ENCODE measurements at regions not wholly inside any gene's neighbourhood (a gene's known extent, or its start where the extent isn't known, plus 50 kb on each side); places are given as distances from the start of the nearest gene placed in this dataset.
"Not testable (repeated sequence)": the region's sequence is repeated elsewhere in the genome, so short reads cannot be mapped to it uniquely, and the experiment has no call there.

- DNase-seq (ENCODE audit: low read depth, low spot score), result no peak
Observed at GRCh38 chr6:27145731-27146455, 101.6 kb upstream of the PRSS16 start.

GRCh38 chr6:27146456-27146705 lies 101.1 kb upstream of the PRSS16 start:
- DNase-seq (ENCODE audit: low read depth, low spot score), result not testable (repeated sequence)

More at GRCh38 chr6:27145731-27146455, 101.6 kb upstream of the PRSS16 start:
- H3K27ac ChIP-seq, result peak overlapping the region; percentile 79

GRCh38 chr6:27146706-27147505 lies 100.6 kb upstream of the PRSS16 start:
- peak overlapping the region; percentile 79 for H3K27ac ChIP-seq
- peak; percentile 99 for DNase-seq (ENCODE audit: low read depth, low spot score)

More at GRCh38 chr6:27146456-27146705, 101.1 kb upstream of the PRSS16 start:
- H3K27ac ChIP-seq, result peak overlapping the region; percentile 79

- no peak overlapping the region for H3K27ac ChIP-seq
- DNase-seq (ENCODE audit: low read depth, low spot score), result no peak
Observed at GRCh38 chr6:27148404-27148795, 99.1 kb upstream of the PRSS16 start.

- DNase-seq (ENCODE audit: low read depth, low spot score), result no peak
- H3K27ac ChIP-seq, result no peak overlapping the region
Observed at GRCh38 chr6:27149150-27149549, 98.4 kb upstream of the PRSS16 start.

GRCh38 chr6:27154696-27155095 lies 92.8 kb upstream of the PRSS16 start:
- H3K27ac ChIP-seq, result no peak overlapping the region
- DNase-seq (ENCODE audit: low read depth, low spot score), result no peak

GRCh38 chr6:27156874-27157458 lies 90.5 kb upstream of the PRSS16 start:
- no peak for DNase-seq (ENCODE audit: low read depth, low spot score)
- H3K27ac ChIP-seq, result peak overlapping the region; percentile 16

GRCh38 chr6:27157459-27158315 lies 89.8 kb upstream of the PRSS16 start:
- H3K27ac ChIP-seq, result peak overlapping the region; percentile 16
- DNase-seq (ENCODE audit: low read depth, low spot score), result peak; percentile 56

- no peak for DNase-seq (ENCODE audit: low read depth, low spot score)
- no peak overlapping the region for H3K27ac ChIP-seq
Observed at GRCh38 chr6:27158316-27158643, 89.2 kb upstream of the PRSS16 start.

GRCh38 chr6:27159725-27160124 lies 87.8 kb upstream of the PRSS16 start:
- DNase-seq (ENCODE audit: low read depth, low spot score), result no peak
- H3K27ac ChIP-seq, result no peak overlapping the region

- H3K27ac ChIP-seq, result no peak overlapping the region
Observed at GRCh38 chr6:27161115-27161514, 86.4 kb upstream of the PRSS16 start.

GRCh38 chr6:27161603-27161945 lies 85.9 kb upstream of the PRSS16 start:
- no peak overlapping the region for H3K27ac ChIP-seq
- DNase-seq (ENCODE audit: low read depth, low spot score), result no peak

More at GRCh38 chr6:27161115-27161514, 86.4 kb upstream of the PRSS16 start:
- no peak for DNase-seq (ENCODE audit: low read depth, low spot score)

- no peak for DNase-seq (ENCODE audit: low read depth, low spot score)
Observed at GRCh38 chr6:27161946-27162603, 85.4 kb upstream of the PRSS16 start.

GRCh38 chr6:27163834-27164233 lies 83.7 kb upstream of the PRSS16 start:
- DNase-seq (ENCODE audit: low read depth, low spot score), result no peak
- H3K27ac ChIP-seq, result no peak overlapping the region

More at GRCh38 chr6:27161946-27162603, 85.4 kb upstream of the PRSS16 start:
- H3K27ac ChIP-seq, result no peak overlapping the region

GRCh38 chr6:27168108-27168507 lies 79.4 kb upstream of the PRSS16 start:
- peak overlapping the region; percentile 46 for H3K27ac ChIP-seq
- DNase-seq (ENCODE audit: low read depth, low spot score), result no peak

GRCh38 chr6:27168586-27169443 lies 78.7 kb upstream of the PRSS16 start:
- no peak for DNase-seq (ENCODE audit: low read depth, low spot score)
- H3K27ac ChIP-seq, result peak overlapping the region; percentile 46

- H3K27ac ChIP-seq; DNase-seq (ENCODE audit: low read depth, low spot score): not testable (repeated sequence)
Observed at GRCh38 chr6:27172524-27173231, 74.8 kb upstream of the PRSS16 start.

GRCh38 chr6:27173232-27173601 lies 74.3 kb upstream of the PRSS16 start:
- not testable (repeated sequence) for DNase-seq (ENCODE audit: low read depth, low spot score); H3K27ac ChIP-seq

- no peak overlapping the region for H3K27ac ChIP-seq
- no peak for DNase-seq (ENCODE audit: low read depth, low spot score)
Observed at GRCh38 chr6:27174958-27175357, 72.5 kb upstream of the PRSS16 start.

Measured in epithelial cell of prostate (primary cell).